ENCODE measurements at regions not wholly inside any gene's neighbourhood (a gene's known extent, or its start where the extent isn't known, plus 50 kb on each side); places are given as distances from the start of the nearest gene placed in this dataset.

DNA sequence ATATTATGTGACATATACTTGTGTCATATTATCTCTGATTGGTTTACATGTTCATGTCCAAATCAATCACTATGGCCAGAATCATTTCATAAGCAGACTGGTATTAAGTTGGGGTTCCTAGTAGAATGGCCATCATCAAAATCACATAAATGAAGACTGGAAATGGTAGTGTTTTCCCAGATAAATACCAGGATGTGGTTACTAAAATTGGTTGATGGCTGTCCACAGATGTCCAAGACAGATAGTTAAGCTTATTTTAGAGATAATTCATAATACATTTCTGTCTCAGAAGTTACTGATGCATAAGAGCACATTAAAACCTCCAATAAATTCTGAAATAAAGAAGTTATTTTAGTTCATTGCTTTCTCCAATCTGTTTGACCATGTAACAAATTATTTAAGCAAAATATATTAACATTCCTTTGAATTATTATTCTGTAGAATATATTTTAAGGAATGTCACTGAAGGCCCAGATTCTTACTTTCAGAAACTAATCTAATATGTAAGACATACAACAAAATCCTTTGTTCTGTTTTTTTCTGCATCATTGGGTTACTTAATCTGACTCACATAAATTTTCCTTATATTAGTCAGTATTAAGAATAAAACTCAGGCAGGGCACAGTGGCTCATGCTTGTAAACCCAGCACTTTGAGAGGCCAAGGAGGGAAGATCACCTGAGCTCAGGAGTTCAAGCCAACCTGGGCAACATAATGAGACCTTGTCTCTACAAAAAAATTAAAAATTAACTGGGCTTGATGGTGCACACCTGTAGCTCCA, 483.9 kb downstream of the PTPRC start:
- TF ChIP-seq, protein P1, sequence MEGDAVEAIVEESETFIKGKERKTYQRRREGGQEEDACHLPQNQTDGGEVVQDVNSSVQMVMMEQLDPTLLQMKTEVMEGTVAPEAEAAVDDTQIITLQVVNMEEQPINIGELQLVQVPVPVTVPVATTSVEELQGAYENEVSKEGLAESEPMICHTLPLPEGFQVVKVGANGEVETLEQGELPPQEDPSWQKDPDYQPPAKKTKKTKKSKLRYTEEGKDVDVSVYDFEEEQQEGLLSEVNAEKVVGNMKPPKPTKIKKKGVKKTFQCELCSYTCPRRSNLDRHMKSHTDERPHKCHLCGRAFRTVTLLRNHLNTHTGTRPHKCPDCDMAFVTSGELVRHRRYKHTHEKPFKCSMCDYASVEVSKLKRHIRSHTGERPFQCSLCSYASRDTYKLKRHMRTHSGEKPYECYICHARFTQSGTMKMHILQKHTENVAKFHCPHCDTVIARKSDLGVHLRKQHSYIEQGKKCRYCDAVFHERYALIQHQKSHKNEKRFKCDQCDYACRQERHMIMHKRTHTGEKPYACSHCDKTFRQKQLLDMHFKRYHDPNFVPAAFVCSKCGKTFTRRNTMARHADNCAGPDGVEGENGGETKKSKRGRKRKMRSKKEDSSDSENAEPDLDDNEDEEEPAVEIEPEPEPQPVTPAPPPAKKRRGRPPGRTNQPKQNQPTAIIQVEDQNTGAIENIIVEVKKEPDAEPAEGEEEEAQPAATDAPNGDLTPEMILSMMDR (IDR thresholded peaks at IDR 0.05; ENCODE audit: extremely low read depth, insufficient read depth, missing control alignments), result no peak
- no peak for DNase-seq (ENCODE audit: low spot score)
- in situ Hi-C loops (cut with MboI; ENCODE audit: low pct_unique_long_range_greater_than_20kb, low sequenced_read_pairs, unreplicated experiment), result no loop called here

DNA sequence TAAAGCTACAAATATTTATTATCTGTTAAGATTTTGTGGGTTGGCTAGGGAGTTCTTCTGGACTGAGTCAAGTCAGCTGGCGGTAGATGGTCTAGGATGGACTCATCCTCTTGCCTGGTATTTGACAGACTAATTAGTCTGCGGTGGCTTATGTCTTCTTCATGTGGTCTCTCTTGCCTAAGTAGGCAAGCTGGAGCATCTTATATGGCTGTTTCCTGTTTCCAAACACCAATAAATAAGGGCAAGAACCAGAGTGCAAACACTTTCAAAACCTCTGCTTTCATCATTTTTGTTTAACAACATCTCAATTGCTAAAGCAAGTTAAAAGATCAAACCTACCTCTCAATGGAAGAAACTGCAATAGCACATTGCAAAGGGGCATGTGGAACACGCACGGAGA, 484.8 kb downstream of the PTPRC start:
- in situ Hi-C loops (cut with MboI; ENCODE audit: low pct_unique_long_range_greater_than_20kb, low sequenced_read_pairs, unreplicated experiment), result no loop called here
- no peak for DNase-seq (ENCODE audit: low spot score)
- TF ChIP-seq, protein P1 (IDR thresholded peaks at IDR 0.05; ENCODE audit: extremely low read depth, insufficient read depth, missing control alignments), result no peak

DNA sequence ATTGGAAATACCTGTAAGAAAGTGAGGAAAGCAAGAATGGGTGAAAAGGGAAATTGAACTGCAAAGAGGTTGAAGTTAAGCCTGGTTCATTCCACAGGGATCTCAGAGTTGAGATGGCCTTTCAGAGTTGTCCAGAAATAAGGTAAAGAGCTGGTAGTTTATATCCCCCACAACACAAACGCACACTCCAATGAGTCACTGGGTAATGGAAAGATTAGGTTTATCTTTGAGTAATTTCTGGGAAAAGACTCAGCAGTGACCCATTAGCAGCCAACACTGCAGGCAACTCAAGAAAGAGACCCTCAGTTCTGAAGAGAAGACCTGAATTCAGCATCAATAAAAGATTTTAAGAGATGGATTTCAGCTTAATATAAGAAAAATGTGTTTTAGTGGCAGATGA, 485.5 kb downstream of the PTPRC start:
- in situ Hi-C loops (cut with MboI; ENCODE audit: low pct_unique_long_range_greater_than_20kb, low sequenced_read_pairs, unreplicated experiment), result no loop called here
- DNase-seq (ENCODE audit: low spot score), result no peak
- TF ChIP-seq, protein P1 (IDR thresholded peaks at IDR 0.05; ENCODE audit: extremely low read depth, insufficient read depth, missing control alignments), result no peak

DNA sequence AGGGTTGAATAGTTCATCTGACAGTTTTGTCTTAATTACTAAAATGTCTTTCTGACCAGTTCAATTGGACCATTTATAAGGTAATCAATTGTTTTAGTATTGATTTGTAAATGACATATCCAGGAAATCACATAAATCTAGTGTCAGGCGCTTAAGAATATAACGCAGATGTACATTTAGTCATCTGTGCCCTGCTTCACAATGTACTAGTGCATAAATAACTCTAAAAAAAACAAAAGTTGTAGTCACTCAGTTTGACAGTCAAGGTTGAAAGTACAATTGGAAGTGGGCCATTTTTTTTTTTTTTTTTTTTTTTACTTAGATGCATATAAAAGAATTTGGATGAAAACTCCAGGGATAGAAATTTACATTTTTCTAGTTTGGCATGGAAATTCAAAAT, 490.4 kb downstream of the PTPRC start:
- TF ChIP-seq, protein P1 (IDR thresholded peaks at IDR 0.05; ENCODE audit: extremely low read depth, insufficient read depth, missing control alignments), result no peak
- in situ Hi-C loops (cut with MboI; ENCODE audit: low pct_unique_long_range_greater_than_20kb, low sequenced_read_pairs, unreplicated experiment), result no loop called here
- DNase-seq (ENCODE audit: low spot score), result no peak

- TF ChIP-seq, protein P1 (IDR thresholded peaks at IDR 0.05; ENCODE audit: extremely low read depth, insufficient read depth, missing control alignments), result no peak
- DNase-seq (ENCODE audit: low spot score), result no peak
- in situ Hi-C loops (cut with MboI; ENCODE audit: low pct_unique_long_range_greater_than_20kb, low sequenced_read_pairs, unreplicated experiment), result no loop called here
These were observed 493.2 kb downstream of the PTPRC start for GRCh38 chr1:199132006-199132405.

GRCh38 chr1:199135901-199136300, 497.1 kb downstream of the PTPRC start:
- TF ChIP-seq, protein P1 (IDR thresholded peaks at IDR 0.05; ENCODE audit: extremely low read depth, insufficient read depth, missing control alignments), result no peak
- no peak for DNase-seq (ENCODE audit: low spot score)
- in situ Hi-C loops (cut with MboI; ENCODE audit: low pct_unique_long_range_greater_than_20kb, low sequenced_read_pairs, unreplicated experiment), result no loop called here

All from GM13977 (cell line).